BJ (cell line): ENCODE measurements at regions not wholly inside any gene's neighbourhood (a gene's known extent, or its start where the extent isn't known, plus 50 kb on each side); places are given as distances from the start of the nearest gene placed in this dataset.

ENCODE experiments used
- CTCF ChIA-PET: fragments of 350-600 bp; formaldehyde crosslinking; extraction: SDS; loops from one replicate; lab custom pipeline; 2021; ENCODE audit warnings: antibody characterized with exemption, inconsistent platforms; lab: Yijun Ruan, JAX
- POLR2A ChIA-PET: fragments of 300-600 bp; sonication (Branson Sonifier 250); formaldehyde crosslinking; extraction: SDS; loops from one replicate; lab custom pipeline; 2021; ENCODE audit warnings: antibody characterized with exemption; lab: Charles Lee
- DNase-seq: peaks from one replicate; pipeline ENCODE4 v3.0.0-alpha.2; 2011; ENCODE audit warnings: low read depth
- H3K27me3 ChIP-seq: 2 replicates; pipeline ENCODE4 v1.6.0; 2011; ENCODE audit warnings: low read length; ENCODE audit not compliant: control insufficient read depth, insufficient read depth
- H3K36me3 ChIP-seq: 2 replicates; pipeline ENCODE4 v1.5.1; 2011; ENCODE audit warnings: low read length; ENCODE audit not compliant: control insufficient read depth, insufficient read depth
- H3K4me3 ChIP-seq: 2 replicates; pipeline ENCODE4 v1.5.1; 2011; ENCODE audit warnings: low read depth, mild to moderate bottlenecking, control low read depth, low read length
- TF ChIP-seq, protein P1 (sequence below): IDR thresholded peaks from 2 replicates; pipeline ENCODE4 v1.5.1; 2011; ENCODE audit warnings: low read depth, mild to moderate bottlenecking, control low read depth, inconsistent platforms, low read length, moderate library complexity; ENCODE audit not compliant: insufficient read depth

DNA sequence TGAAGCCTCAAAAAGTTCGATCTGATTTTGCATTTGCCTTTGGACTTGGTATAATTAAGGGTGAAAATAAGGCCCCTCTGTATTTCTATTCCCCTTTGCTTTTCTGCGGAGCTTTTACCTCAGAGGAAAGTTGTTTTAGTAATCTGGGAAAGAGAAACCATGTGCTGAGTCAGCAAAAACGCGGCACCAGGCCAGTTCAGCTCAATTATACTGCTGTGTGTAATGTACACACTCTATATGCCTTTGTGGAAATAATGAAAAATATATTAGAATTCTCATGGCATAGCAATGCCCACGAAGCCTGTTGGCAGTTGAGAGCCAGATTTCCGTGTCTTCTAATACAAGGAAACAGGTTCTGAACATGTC is 161.9 kb upstream of the SIX2 start:
- H3K36me3 ChIP-seq, result no peaks in the 10 kb centered on the region
- no peak for DNase-seq
- TF ChIP-seq, protein P1, sequence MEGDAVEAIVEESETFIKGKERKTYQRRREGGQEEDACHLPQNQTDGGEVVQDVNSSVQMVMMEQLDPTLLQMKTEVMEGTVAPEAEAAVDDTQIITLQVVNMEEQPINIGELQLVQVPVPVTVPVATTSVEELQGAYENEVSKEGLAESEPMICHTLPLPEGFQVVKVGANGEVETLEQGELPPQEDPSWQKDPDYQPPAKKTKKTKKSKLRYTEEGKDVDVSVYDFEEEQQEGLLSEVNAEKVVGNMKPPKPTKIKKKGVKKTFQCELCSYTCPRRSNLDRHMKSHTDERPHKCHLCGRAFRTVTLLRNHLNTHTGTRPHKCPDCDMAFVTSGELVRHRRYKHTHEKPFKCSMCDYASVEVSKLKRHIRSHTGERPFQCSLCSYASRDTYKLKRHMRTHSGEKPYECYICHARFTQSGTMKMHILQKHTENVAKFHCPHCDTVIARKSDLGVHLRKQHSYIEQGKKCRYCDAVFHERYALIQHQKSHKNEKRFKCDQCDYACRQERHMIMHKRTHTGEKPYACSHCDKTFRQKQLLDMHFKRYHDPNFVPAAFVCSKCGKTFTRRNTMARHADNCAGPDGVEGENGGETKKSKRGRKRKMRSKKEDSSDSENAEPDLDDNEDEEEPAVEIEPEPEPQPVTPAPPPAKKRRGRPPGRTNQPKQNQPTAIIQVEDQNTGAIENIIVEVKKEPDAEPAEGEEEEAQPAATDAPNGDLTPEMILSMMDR, result no peak
- ChIA-PET POLR2A (no interaction called here), CTCF (interaction anchor here (0.7 kb wide), 1 partner anchor 68 kb away, joined by 4 read pairs; no protein-coding TSS in a partner anchor)
- H3K4me3 ChIP-seq, result no peak overlapping the region
- H3K27me3 ChIP-seq, result peaks cover 15% of the 10 kb centered on the region

DNA sequence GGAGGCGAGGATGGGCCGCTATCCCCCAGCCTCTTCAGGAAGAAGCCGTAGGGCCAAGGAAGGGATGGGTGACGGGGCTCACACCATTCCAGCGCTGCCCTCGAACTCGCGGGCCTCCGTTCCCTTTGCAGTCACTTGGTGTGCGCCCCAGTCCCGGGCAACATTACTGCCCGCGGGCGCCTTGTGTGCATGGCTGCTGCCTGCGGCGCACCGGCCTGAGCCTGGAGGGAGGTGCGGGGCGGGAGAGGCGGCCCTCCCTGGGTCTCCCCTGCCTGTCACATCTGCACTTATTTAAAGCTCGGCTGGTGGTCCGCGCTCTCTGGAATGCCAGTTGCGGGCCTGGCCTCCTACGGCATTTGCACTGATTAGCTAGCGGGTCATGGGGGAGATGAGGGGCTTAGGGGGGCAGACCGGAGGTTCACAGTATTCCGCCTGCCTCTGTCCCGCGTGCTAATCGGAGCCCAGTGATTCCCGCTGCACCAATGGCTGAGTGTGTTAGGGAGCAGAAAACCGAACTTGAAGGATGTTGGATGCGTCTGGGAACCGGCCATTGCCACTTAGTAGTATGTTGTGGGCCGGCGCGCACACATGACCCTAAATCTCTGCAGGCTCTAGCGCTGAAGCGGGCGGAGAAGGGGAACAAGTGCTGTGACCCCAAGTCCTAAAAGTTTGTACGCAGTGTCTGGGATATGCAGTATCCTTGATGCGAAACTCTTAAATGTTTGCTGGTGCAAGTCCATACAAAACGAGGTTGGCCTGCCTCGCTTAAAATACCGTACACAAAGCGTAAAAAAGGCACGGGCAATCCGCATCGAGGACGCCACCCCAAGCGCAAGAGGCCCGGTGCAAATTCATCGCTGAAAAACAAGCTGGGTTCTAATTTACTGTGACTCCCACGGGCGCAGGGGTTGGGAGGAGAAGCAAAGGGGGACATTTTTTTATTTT is 161.2 kb upstream of the SIX2 start:
- POLR2A ChIA-PET, result no interaction called here
- TF ChIP-seq, protein P1, result no peak
- Histone ChIP-seq H3K36me3 (no peaks in the 10 kb centered on the region), H3K27me3 (peaks cover 17% of the 10 kb centered on the region), H3K4me3 (peak overlapping the region; percentile 35; the same call in 1 of the 2 replicates)
- CTCF ChIA-PET, result interaction anchor here (0.7 kb wide), 1 partner anchor 69 kb away, joined by 4 read pairs; no protein-coding TSS in a partner anchor
- DNase-seq, result no peak

DNA sequence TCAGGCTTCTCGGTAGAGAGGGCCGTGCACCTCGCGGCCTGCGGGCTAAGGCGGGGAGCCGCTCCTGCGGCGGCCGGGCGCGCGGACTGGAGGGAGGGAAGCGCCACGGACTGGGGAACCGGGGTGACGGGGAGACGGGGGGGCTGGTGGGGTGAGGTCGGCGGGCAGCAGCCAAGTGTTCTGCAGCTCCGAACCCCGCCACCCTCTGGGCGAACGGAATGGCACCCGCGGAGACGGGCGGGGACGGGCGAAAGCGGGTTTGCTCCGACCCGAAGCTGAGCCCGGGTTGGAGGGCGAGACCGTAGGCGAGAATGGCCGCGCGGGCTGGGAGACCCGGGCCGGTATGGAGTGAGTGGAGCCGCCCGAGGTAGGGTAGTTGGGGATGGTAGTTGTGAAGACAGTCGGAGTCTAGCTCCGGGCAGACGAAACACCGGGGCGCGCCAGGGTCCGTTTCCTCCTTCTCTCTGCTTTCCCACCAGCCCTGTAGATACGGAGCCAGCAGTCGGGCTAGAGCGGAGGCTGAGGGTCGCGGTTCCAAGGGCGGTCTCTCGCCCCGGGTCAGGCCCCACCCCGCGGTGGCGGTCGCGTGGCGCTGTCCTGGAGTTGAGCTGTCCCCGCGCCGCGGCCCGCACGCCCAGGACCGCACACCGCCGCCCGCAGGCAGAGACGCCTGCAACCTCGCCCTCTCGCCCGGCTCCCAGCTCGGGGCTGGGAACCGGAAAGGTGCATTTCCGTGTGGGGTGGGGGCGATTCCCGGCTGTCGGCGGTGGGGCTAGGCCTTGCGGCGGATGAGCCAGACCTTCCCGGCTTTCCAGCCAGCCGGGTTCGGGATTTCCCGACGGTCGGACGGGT is 160.3 kb upstream of the SIX2 start:
- TF ChIP-seq, protein P1, result no peak
- DNase-seq, result no peak
- ChIA-PET POLR2A (no interaction called here), CTCF (interaction anchor here (0.6 kb wide), 1 partner anchor 167 kb away, joined by 3 read pairs; no protein-coding TSS in a partner anchor)
- Histone ChIP-seq H3K36me3 (no peaks in the 10 kb centered on the region), H3K27me3 (peaks cover 17% of the 10 kb centered on the region), H3K4me3 (peak overlapping the region; percentile 35)

DNA sequence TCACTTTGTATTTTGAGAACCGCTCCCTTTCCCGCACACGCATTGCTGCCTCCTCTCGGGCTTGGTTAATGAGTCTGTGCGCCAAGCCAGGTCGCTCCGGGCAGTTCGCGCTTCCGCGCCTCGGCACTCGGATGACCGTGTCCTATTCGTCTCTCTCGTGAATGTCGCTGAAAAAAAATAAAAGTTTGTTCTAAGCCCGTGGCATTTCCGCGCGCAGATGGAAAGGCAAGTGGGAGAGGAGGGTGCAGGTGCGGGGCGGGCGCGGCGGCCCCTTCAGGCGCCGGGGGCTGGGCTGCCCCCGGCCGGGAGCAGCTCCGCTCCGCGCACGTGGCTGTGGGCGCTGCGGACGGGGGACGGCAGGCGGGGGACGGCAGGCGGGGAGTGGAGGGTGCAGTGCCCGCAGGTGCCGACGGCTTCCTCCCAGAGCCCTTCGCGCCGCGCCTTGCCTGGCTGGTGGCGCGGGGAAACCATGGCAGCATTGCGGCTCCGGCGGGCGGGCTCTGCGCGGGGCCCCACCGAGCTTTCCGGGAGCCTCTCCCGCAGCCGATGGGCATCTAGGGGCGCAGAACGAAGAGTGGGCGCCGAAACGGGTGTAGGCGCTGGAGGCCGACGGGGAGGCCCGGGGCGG is 159.6 kb upstream of the SIX2 start:
- TF ChIP-seq, protein P1, result no peak
- peak overlapping the region; percentile 35 for H3K4me3 ChIP-seq
- ChIA-PET CTCF (interaction anchor here (0.6 to 0.9 kb wide), 3 partner anchors 139 to 167 kb away, joined by 3 read pairs; no protein-coding TSS in a partner anchor), POLR2A (no interaction called here)
- no peaks in the 10 kb centered on the region for H3K36me3 ChIP-seq
- peaks cover 18% of the 10 kb centered on the region for H3K27me3 ChIP-seq
- DNase-seq, result no peak
